Tibial nerve (tissue), 4 donors: ENCODE measurements at regions not wholly inside any gene's neighbourhood (a gene's known extent, or its start where the extent isn't known, plus 50 kb on each side); places are given as distances from the start of the nearest gene placed in this dataset.

Experiments used
- DNase-seq, 2 donors: peaks; one replicate each; pipeline ENCODE4 v3.0.0-alpha.2; 2019; ENCODE audit warnings: low spot score in 2 of 2
- H3K27ac ChIP-seq, 4 donors: fragments of 200-600 bp; sonication (generic) in 3 of 4; one replicate each; pipeline ENCODE4 v1.5.1; 2017 to 2019; ENCODE audit warnings: mild to moderate bottlenecking in 1 of 4
- H3K27me3 ChIP-seq, 2 donors: fragments of 200-600 bp; sonication (generic) in 1 of 2; one replicate each; pipeline versions ENCODE4 v1.5.1 to v1.6.0; 2017 to 2019
- H3K36me3 ChIP-seq, 3 donors: fragments of 200-600 bp; sonication (generic); one replicate each; pipeline ENCODE4 v1.5.1; 2018 to 2019
- H3K4me1 ChIP-seq, 4 donors: fragments of 200-600 bp; sonication (generic) in 3 of 4; one replicate each; pipeline ENCODE4 v1.5.1; 2017 to 2019
- H3K4me3 ChIP-seq, 4 donors: fragments of 200-600 bp; sonication (generic) in 3 of 4; one replicate each; pipeline ENCODE4 v1.5.1; 2017 to 2019; ENCODE audit warnings: mild to moderate bottlenecking in 1 of 4, moderate library complexity in 1 of 4
- H3K9me3 ChIP-seq, 4 donors: fragments of 200-600 bp; sonication (generic) in 3 of 4; one replicate each; pipeline ENCODE4 v1.5.1; 2017 to 2019
- CTCF ChIP-seq, 5 experiments: fragments of 200-600 bp in 3 of 5; fragments of 450-650 bp in 2 of 5; sonication (generic) in 3 of 5; IDR thresholded peaks; one replicate each; pipeline ENCODE4 v1.5.1; 2016 to 2019; ENCODE audit warnings: antibody characterized with exemption in 5 of 5, mild to moderate bottlenecking in 3 of 5, moderate library complexity in 2 of 5
- EP300 ChIP-seq, 2 donors: sonication (generic); formaldehyde crosslinking; IDR thresholded peaks; one replicate each; pipeline ENCODE4 v1.6.1; 2017; ENCODE audit warnings: antibody characterized with exemption in 2 of 2, mild to moderate bottlenecking in 1 of 2
- POLR2A ChIP-seq, 2 donors: fragments of 450-650 bp; IDR thresholded peaks; one replicate each; pipeline ENCODE4 v1.6.1; 2017; ENCODE audit warnings: antibody characterized with exemption in 2 of 2, mild to moderate bottlenecking in 2 of 2, moderate library complexity in 2 of 2
- WGBS, 2 donors: methylation state at CpG; one replicate each; pipeline ENCODE4 v1.1.5; 2018; 5-methylcytosine and 5-hydroxymethylcytosine counted together

- Histone ChIP-seq H3K9me3 (peaks cover 0 to 19% (median 0%) of the 10 kb centered on the region in 4 donors), H3K27me3 (no peaks in the 10 kb centered on the region)
Measured at GRCh38 chr3:10615715-10616114, 110.3 kb upstream of the ATP2B2 start.

GRCh38 chr3:10616321-10616720, 110.9 kb upstream of the ATP2B2 start:
- DNase-seq = no peak
- no peaks in the 10 kb centered on the region for H3K36me3 ChIP-seq
- no peaks in the 10 kb centered on the region for H3K27me3 ChIP-seq
- no peak overlapping the region for H3K4me3 ChIP-seq
- no peak overlapping the region for H3K27ac ChIP-seq
- WGBS, 2 donors = 32% methylated on average over 1 of the region's 1 CpG
- TF ChIP-seq CTCF (IDR thresholded peaks at IDR 0.05) = no peak
- no peak for TF ChIP-seq POLR2A (IDR thresholded peaks at IDR 0.05)
- TF ChIP-seq EP300 (IDR thresholded peaks at IDR 0.05) = no peak
- H3K9me3 ChIP-seq = peaks cover 0 to 19% (median 0%) of the 10 kb centered on the region in 4 donors
- H3K4me1 ChIP-seq = no peaks in the 10 kb centered on the region

More at GRCh38 chr3:10615715-10616114, 110.3 kb upstream of the ATP2B2 start:
- H3K4me1 ChIP-seq = no peaks in the 10 kb centered on the region
- no peaks in the 10 kb centered on the region for H3K36me3 ChIP-seq
- H3K27ac ChIP-seq = no peak overlapping the region
- H3K4me3 ChIP-seq = no peak overlapping the region
- 89 to 98% methylated on average over 2 of the region's 2 CpGs for WGBS, 2 donors
- TF ChIP-seq CTCF (IDR thresholded peaks at IDR 0.05) = no peak
- TF ChIP-seq EP300 (IDR thresholded peaks at IDR 0.05) = no peak
- no peak for TF ChIP-seq POLR2A (IDR thresholded peaks at IDR 0.05)
- no peak for DNase-seq

- peaks cover 0 to under 1% of the 10 kb centered on the region in 2 donors for H3K27me3 ChIP-seq
- H3K9me3 ChIP-seq = no peaks in the 10 kb centered on the region
- no peak for TF ChIP-seq POLR2A (IDR thresholded peaks at IDR 0.05)
- no peak for TF ChIP-seq EP300 (IDR thresholded peaks at IDR 0.05)
- no peak for TF ChIP-seq CTCF (IDR thresholded peaks at IDR 0.05)
- whole genome bisulfite sequencing, 2 donors = 50 to 57% methylated on average over 10 to 11 of the region's 11 CpGs
- H3K4me1 ChIP-seq = no peaks in the 10 kb centered on the region
- H3K27ac ChIP-seq = no peak overlapping the region
- no peak overlapping the region for H3K4me3 ChIP-seq
- DNase-seq = no peak
- no peaks in the 10 kb centered on the region for H3K36me3 ChIP-seq
Measured at GRCh38 chr3:10619989-10620832, 114.8 kb upstream of the ATP2B2 start.

GRCh38 chr3:10620833-10621082, 115.4 kb upstream of the ATP2B2 start:
- Histone ChIP-seq H3K4me3 (no peak overlapping the region), H3K4me1 (no peaks in the 10 kb centered on the region), H3K36me3 (no peaks in the 10 kb centered on the region), H3K9me3 (no peaks in the 10 kb centered on the region), H3K27ac (no peak overlapping the region), H3K27me3 (peaks cover 0 to 6% of the 10 kb centered on the region in 2 donors)
- TF ChIP-seq EP300 (IDR thresholded peaks at IDR 0.05) = no peak
- no peak for TF ChIP-seq POLR2A (IDR thresholded peaks at IDR 0.05)
- no peak for TF ChIP-seq CTCF (IDR thresholded peaks at IDR 0.05)
- DNase-seq = no peak
- WGBS, 2 donors = 58 to 66% methylated on average over 2 of the region's 2 CpGs

GRCh38 chr3:10623578-10624275, 118.3 kb upstream of the ATP2B2 start:
- TF ChIP-seq EP300 (IDR thresholded peaks at IDR 0.05) (no peak), POLR2A (IDR thresholded peaks at IDR 0.05) (no peak), CTCF (IDR thresholded peaks at IDR 0.05) (no peak)
- WGBS, 2 donors = 87 to 90% methylated on average over 4 of the region's 4 CpGs
- no peaks in the 10 kb centered on the region for H3K9me3 ChIP-seq
- H3K27me3 ChIP-seq = peaks cover 0 to 6% of the 10 kb centered on the region in 2 donors
- no peak overlapping the region for H3K4me3 ChIP-seq
- no peak overlapping the region for H3K27ac ChIP-seq
- no peaks in the 10 kb centered on the region for H3K4me1 ChIP-seq
- H3K36me3 ChIP-seq = no peaks in the 10 kb centered on the region
- no peak for DNase-seq
